ENCODE measurements at regions not wholly inside any gene's neighbourhood (a gene's known extent, or its start where the extent isn't known, plus 50 kb on each side); places are given as distances from the start of the nearest gene placed in this dataset.

- H3K9me3 ChIP-seq (ENCODE audit: control insufficient read depth, low read length): no peaks in the 10 kb centered on the region
- H3K27me3 ChIP-seq (replicated peaks; ENCODE audit: control insufficient read depth, insufficient read depth, low read length): no peaks in the 10 kb centered on the region
- no peaks in the 10 kb centered on the region for H3K4me1 ChIP-seq (ENCODE audit: control insufficient read depth, insufficient read depth, low read length)
- H3K36me3 ChIP-seq (ENCODE audit: control insufficient read depth, insufficient read depth, low read length, severe bottlenecking): no peaks in the 10 kb centered on the region
- no peak overlapping the region for H3K9ac ChIP-seq (ENCODE audit: low read length)
- no peak overlapping the region for H3K4me3 ChIP-seq (ENCODE audit: low read length)
- no peak for DNase-seq (ENCODE audit: low read depth)
These were observed 1775.6 kb upstream of the SEL1L start for GRCh38 chr14:83309211-83309610.

- Histone ChIP-seq H3K9ac (ENCODE audit: low read length) (no peak overlapping the region), H3K4me1 (ENCODE audit: control insufficient read depth, insufficient read depth, low read length) (no peaks in the 10 kb centered on the region), H3K4me3 (ENCODE audit: low read length) (no peak overlapping the region), H3K9me3 (ENCODE audit: control insufficient read depth, low read length) (no peaks in the 10 kb centered on the region), H3K36me3 (ENCODE audit: control insufficient read depth, insufficient read depth, low read length, severe bottlenecking) (no peaks in the 10 kb centered on the region), H3K27me3 (replicated peaks; ENCODE audit: control insufficient read depth, insufficient read depth, low read length) (no peaks in the 10 kb centered on the region)
- DNase-seq (ENCODE audit: low read depth): no peak
These were observed 1776.2 kb upstream of the SEL1L start for GRCh38 chr14:83309833-83310232.

- H3K27me3 ChIP-seq (replicated peaks; ENCODE audit: control insufficient read depth, insufficient read depth, low read length): no peaks in the 10 kb centered on the region
These were observed 1778.9 kb upstream of the SEL1L start for GRCh38 chr14:83312511-83312910.

GRCh38 chr14:83314764-83315163, 1781.1 kb upstream of the SEL1L start:
- Histone ChIP-seq H3K36me3 (ENCODE audit: control insufficient read depth, insufficient read depth, low read length, severe bottlenecking) (no peaks in the 10 kb centered on the region), H3K4me1 (ENCODE audit: control insufficient read depth, insufficient read depth, low read length) (no peaks in the 10 kb centered on the region), H3K27me3 (replicated peaks; ENCODE audit: control insufficient read depth, insufficient read depth, low read length) (no peaks in the 10 kb centered on the region), H3K9ac (ENCODE audit: low read length) (no peak overlapping the region), H3K9me3 (ENCODE audit: control insufficient read depth, low read length) (no peaks in the 10 kb centered on the region), H3K4me3 (ENCODE audit: low read length) (no peak overlapping the region)
- no peak for DNase-seq (ENCODE audit: low read depth)

More at GRCh38 chr14:83312511-83312910, 1778.9 kb upstream of the SEL1L start:
- no peaks in the 10 kb centered on the region for H3K9me3 ChIP-seq (ENCODE audit: control insufficient read depth, low read length)
- DNase-seq (ENCODE audit: low read depth): no peak
- H3K4me1 ChIP-seq (ENCODE audit: control insufficient read depth, insufficient read depth, low read length): no peaks in the 10 kb centered on the region
- H3K4me3 ChIP-seq (ENCODE audit: low read length): no peak overlapping the region
- H3K9ac ChIP-seq (ENCODE audit: low read length): no peak overlapping the region
- H3K36me3 ChIP-seq (ENCODE audit: control insufficient read depth, insufficient read depth, low read length, severe bottlenecking): no peaks in the 10 kb centered on the region

- no peak for DNase-seq (ENCODE audit: low read depth)
These were observed 1782.7 kb upstream of the SEL1L start for GRCh38 chr14:83316356-83316755.

GRCh38 chr14:83320837-83321236, 1787.2 kb upstream of the SEL1L start:
- Histone ChIP-seq H3K27me3 (replicated peaks; ENCODE audit: control insufficient read depth, insufficient read depth, low read length) (no peaks in the 10 kb centered on the region), H3K4me1 (ENCODE audit: control insufficient read depth, insufficient read depth, low read length) (no peaks in the 10 kb centered on the region), H3K36me3 (ENCODE audit: control insufficient read depth, insufficient read depth, low read length, severe bottlenecking) (no peaks in the 10 kb centered on the region), H3K4me3 (ENCODE audit: low read length) (no peak overlapping the region), H3K9ac (ENCODE audit: low read length) (no peak overlapping the region), H3K9me3 (ENCODE audit: control insufficient read depth, low read length) (no peaks in the 10 kb centered on the region)
- no peak for DNase-seq (ENCODE audit: low read depth)

More at GRCh38 chr14:83316356-83316755, 1782.7 kb upstream of the SEL1L start:
- no peaks in the 10 kb centered on the region for H3K27me3 ChIP-seq (replicated peaks; ENCODE audit: control insufficient read depth, insufficient read depth, low read length)
- no peak overlapping the region for H3K4me3 ChIP-seq (ENCODE audit: low read length)
- H3K9me3 ChIP-seq (ENCODE audit: control insufficient read depth, low read length): no peaks in the 10 kb centered on the region
- no peaks in the 10 kb centered on the region for H3K36me3 ChIP-seq (ENCODE audit: control insufficient read depth, insufficient read depth, low read length, severe bottlenecking)
- no peaks in the 10 kb centered on the region for H3K4me1 ChIP-seq (ENCODE audit: control insufficient read depth, insufficient read depth, low read length)
- H3K9ac ChIP-seq (ENCODE audit: low read length): no peak overlapping the region

GRCh38 chr14:83331513-83331912, 1797.9 kb upstream of the SEL1L start:
- no peak for DNase-seq (ENCODE audit: low read depth)
- no peak overlapping the region for H3K9ac ChIP-seq (ENCODE audit: low read length)
- no peaks in the 10 kb centered on the region for H3K36me3 ChIP-seq (ENCODE audit: control insufficient read depth, insufficient read depth, low read length, severe bottlenecking)
- no peaks in the 10 kb centered on the region for H3K9me3 ChIP-seq (ENCODE audit: control insufficient read depth, low read length)
- no peak overlapping the region for H3K4me3 ChIP-seq (ENCODE audit: low read length)
- H3K27me3 ChIP-seq (replicated peaks; ENCODE audit: control insufficient read depth, insufficient read depth, low read length): no peaks in the 10 kb centered on the region
- H3K4me1 ChIP-seq (ENCODE audit: control insufficient read depth, insufficient read depth, low read length): no peaks in the 10 kb centered on the region

GRCh38 chr14:83342590-83342989, 1808.9 kb upstream of the SEL1L start:
- Histone ChIP-seq H3K9me3 (ENCODE audit: control insufficient read depth, low read length) (peaks cover 10% of the 10 kb centered on the region), H3K4me1 (ENCODE audit: control insufficient read depth, insufficient read depth, low read length) (no peaks in the 10 kb centered on the region), H3K9ac (ENCODE audit: low read length) (no peak overlapping the region), H3K4me3 (ENCODE audit: low read length) (peak overlapping the region; percentile 11), H3K27me3 (replicated peaks; ENCODE audit: control insufficient read depth, insufficient read depth, low read length) (no peaks in the 10 kb centered on the region), H3K36me3 (ENCODE audit: control insufficient read depth, insufficient read depth, low read length, severe bottlenecking) (no peaks in the 10 kb centered on the region)
- no peak for DNase-seq (ENCODE audit: low read depth)

GRCh38 chr14:83347874-83348273, 1814.2 kb upstream of the SEL1L start:
- no peaks in the 10 kb centered on the region for H3K9me3 ChIP-seq (ENCODE audit: control insufficient read depth, low read length)
- no peak overlapping the region for H3K9ac ChIP-seq (ENCODE audit: low read length)
- no peak overlapping the region for H3K4me3 ChIP-seq (ENCODE audit: low read length)
- peak; percentile 47 for DNase-seq (ENCODE audit: low read depth)
- peaks cover 2% of the 10 kb centered on the region for H3K4me1 ChIP-seq (ENCODE audit: control insufficient read depth, insufficient read depth, low read length)
- H3K27me3 ChIP-seq (replicated peaks; ENCODE audit: control insufficient read depth, insufficient read depth, low read length): no peaks in the 10 kb centered on the region
- H3K36me3 ChIP-seq (ENCODE audit: control insufficient read depth, insufficient read depth, low read length, severe bottlenecking): no peaks in the 10 kb centered on the region

GRCh38 chr14:83355609-83356008, 1822.0 kb upstream of the SEL1L start:
- Histone ChIP-seq H3K9me3 (ENCODE audit: control insufficient read depth, low read length) (no peaks in the 10 kb centered on the region), H3K36me3 (ENCODE audit: control insufficient read depth, insufficient read depth, low read length, severe bottlenecking) (no peaks in the 10 kb centered on the region), H3K4me3 (ENCODE audit: low read length) (no peak overlapping the region), H3K9ac (ENCODE audit: low read length) (no peak overlapping the region), H3K27me3 (replicated peaks; ENCODE audit: control insufficient read depth, insufficient read depth, low read length) (no peaks in the 10 kb centered on the region), H3K4me1 (ENCODE audit: control insufficient read depth, insufficient read depth, low read length) (no peaks in the 10 kb centered on the region)
- no peak for DNase-seq (ENCODE audit: low read depth)

GRCh38 chr14:83356080-83356479, 1822.4 kb upstream of the SEL1L start:
- Histone ChIP-seq H3K4me3 (ENCODE audit: low read length) (no peak overlapping the region), H3K9me3 (ENCODE audit: control insufficient read depth, low read length) (no peaks in the 10 kb centered on the region), H3K27me3 (replicated peaks; ENCODE audit: control insufficient read depth, insufficient read depth, low read length) (no peaks in the 10 kb centered on the region), H3K9ac (ENCODE audit: low read length) (no peak overlapping the region), H3K4me1 (ENCODE audit: control insufficient read depth, insufficient read depth, low read length) (no peaks in the 10 kb centered on the region), H3K36me3 (ENCODE audit: control insufficient read depth, insufficient read depth, low read length, severe bottlenecking) (no peaks in the 10 kb centered on the region)
- no peak for DNase-seq (ENCODE audit: low read depth)

- H3K4me3 ChIP-seq (ENCODE audit: low read length): no peak overlapping the region
- peak; percentile 16 for DNase-seq (ENCODE audit: low read depth)
- no peaks in the 10 kb centered on the region for H3K4me1 ChIP-seq (ENCODE audit: control insufficient read depth, insufficient read depth, low read length)
These were observed 1838.6 kb upstream of the SEL1L start for GRCh38 chr14:83372271-83372670.

More at GRCh38 chr14:83372271-83372670, 1838.6 kb upstream of the SEL1L start:
- no peaks in the 10 kb centered on the region for H3K36me3 ChIP-seq (ENCODE audit: control insufficient read depth, insufficient read depth, low read length, severe bottlenecking)
- no peaks in the 10 kb centered on the region for H3K9me3 ChIP-seq (ENCODE audit: control insufficient read depth, low read length)
- H3K27me3 ChIP-seq (replicated peaks; ENCODE audit: control insufficient read depth, insufficient read depth, low read length): no peaks in the 10 kb centered on the region
- no peak overlapping the region for H3K9ac ChIP-seq (ENCODE audit: low read length)

Measured in adipocyte (in vitro differentiated cells).